ENCODE measurements at regions not wholly inside any gene's neighbourhood (a gene's known extent, or its start where the extent isn't known, plus 50 kb on each side); places are given as distances from the start of the nearest gene placed in this dataset.

DNA sequence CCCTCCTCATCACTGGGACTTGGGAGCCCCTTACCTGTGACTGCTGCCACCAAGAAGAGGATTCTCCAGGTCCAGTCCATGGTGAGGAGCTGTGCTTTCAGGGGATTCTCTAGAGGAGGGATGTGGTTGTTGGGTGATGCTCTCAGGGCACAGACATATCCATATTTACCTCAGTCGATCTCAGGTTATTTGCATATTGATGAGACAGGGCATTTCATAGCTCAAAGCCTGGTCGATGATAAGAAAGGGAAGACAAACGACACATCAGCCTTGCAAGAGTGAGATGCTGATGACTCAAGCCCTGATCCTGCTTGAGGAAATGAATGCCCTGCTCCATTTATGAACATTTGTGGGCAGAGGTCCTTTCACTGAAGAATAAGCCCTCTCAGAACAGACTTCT lies 981.0 kb downstream of the TMEM121 start:
- intact Hi-C loops (cut with micrococcal nuclease): no loop called here
- POLR2A ChIA-PET (ENCODE audit: unreplicated experiment): no interaction called here
- DNase-seq: no peak
- H3K79me2 ChIP-seq (ENCODE audit: low read length): no peaks in the 10 kb centered on the region
- H3K27ac ChIP-seq (ENCODE audit: low read length): no peak overlapping the region
- BruUV-seq (replicated peaks): no TSS peak
- H3K4me1 ChIP-seq (ENCODE audit: insufficient read depth, low read length): no peaks in the 10 kb centered on the region
- no peak for TF ChIP-seq EZH2 (IDR thresholded peaks at IDR 0.05; ENCODE audit: low read length, unreplicated experiment)
- TF ChIP-seq EZH2phosphoT487 (IDR thresholded peaks at IDR 0.05; ENCODE audit: borderline replicate concordance, low read length): no peak
- TF ChIP-seq, protein P1, sequence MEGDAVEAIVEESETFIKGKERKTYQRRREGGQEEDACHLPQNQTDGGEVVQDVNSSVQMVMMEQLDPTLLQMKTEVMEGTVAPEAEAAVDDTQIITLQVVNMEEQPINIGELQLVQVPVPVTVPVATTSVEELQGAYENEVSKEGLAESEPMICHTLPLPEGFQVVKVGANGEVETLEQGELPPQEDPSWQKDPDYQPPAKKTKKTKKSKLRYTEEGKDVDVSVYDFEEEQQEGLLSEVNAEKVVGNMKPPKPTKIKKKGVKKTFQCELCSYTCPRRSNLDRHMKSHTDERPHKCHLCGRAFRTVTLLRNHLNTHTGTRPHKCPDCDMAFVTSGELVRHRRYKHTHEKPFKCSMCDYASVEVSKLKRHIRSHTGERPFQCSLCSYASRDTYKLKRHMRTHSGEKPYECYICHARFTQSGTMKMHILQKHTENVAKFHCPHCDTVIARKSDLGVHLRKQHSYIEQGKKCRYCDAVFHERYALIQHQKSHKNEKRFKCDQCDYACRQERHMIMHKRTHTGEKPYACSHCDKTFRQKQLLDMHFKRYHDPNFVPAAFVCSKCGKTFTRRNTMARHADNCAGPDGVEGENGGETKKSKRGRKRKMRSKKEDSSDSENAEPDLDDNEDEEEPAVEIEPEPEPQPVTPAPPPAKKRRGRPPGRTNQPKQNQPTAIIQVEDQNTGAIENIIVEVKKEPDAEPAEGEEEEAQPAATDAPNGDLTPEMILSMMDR (conservative IDR thresholded peaks at IDR 0.05; ENCODE audit: low read depth, low read length): no peak
- H3K9me3 ChIP-seq (ENCODE audit: low read length): peaks cover 19% of the 10 kb centered on the region; the same call in 1 of the 2 replicates
- no peaks in the 10 kb centered on the region for H3K36me3 ChIP-seq (ENCODE audit: low read depth, low read length)
- no peak overlapping the region for H3K9ac ChIP-seq (ENCODE audit: low read length)
- H3F3A ChIP-seq (ENCODE audit: low read length, unreplicated experiment): no peaks in the 10 kb centered on the region
- no peaks in the 10 kb centered on the region for H4K20me1 ChIP-seq (ENCODE audit: low read length)
- no peak for ATAC-seq
- H3K9me2 ChIP-seq (replicated peaks; ENCODE audit: low read length): no peaks in the 10 kb centered on the region
- H3K4me3 ChIP-seq (ENCODE audit: low read length): no peak overlapping the region
- H2AFZ ChIP-seq (ENCODE audit: low read length): no peak overlapping the region
- H3K4me2 ChIP-seq (ENCODE audit: low read length): no peak overlapping the region
- no peaks in the 10 kb centered on the region for H3K27me3 ChIP-seq (ENCODE audit: low read length)
- CTCF ChIA-PET: no interaction called here

DNA sequence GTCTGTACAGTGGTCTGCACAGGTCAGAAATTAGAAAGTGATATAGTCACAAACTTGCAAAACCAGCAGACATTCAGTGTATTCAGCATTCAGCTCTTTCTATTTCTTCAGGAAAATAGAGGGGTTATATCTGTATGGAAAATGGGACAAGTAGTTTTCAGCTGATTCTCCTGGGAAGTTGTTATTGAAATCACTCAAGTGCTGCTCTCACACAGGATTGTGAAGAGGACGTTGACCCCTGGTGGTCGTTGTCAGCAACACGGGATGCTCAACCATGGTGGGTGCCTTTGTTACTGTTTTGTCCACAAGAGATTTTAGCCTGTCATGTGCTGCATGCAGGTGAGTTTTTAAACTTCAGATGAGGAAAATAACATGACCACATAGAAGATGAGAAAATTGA lies 981.8 kb downstream of the TMEM121 start:
- DNase-seq (no peak), ATAC-seq (no peak)
- H2AFZ ChIP-seq (ENCODE audit: low read length): no peak overlapping the region
- no peaks in the 10 kb centered on the region for H3K4me1 ChIP-seq (ENCODE audit: insufficient read depth, low read length)
- H3K9me3 ChIP-seq (ENCODE audit: low read length): peaks cover 18% of the 10 kb centered on the region; the same call in 1 of the 2 replicates
- no peaks in the 10 kb centered on the region for H3F3A ChIP-seq (ENCODE audit: low read length, unreplicated experiment)
- no peak overlapping the region for H3K4me2 ChIP-seq (ENCODE audit: low read length)
- POLR2A ChIA-PET (ENCODE audit: unreplicated experiment): no interaction called here
- no peak for TF ChIP-seq EZH2phosphoT487 (IDR thresholded peaks at IDR 0.05; ENCODE audit: borderline replicate concordance, low read length)
- no peak for TF ChIP-seq EZH2 (IDR thresholded peaks at IDR 0.05; ENCODE audit: low read length, unreplicated experiment)
- TF ChIP-seq, protein P1 (conservative IDR thresholded peaks at IDR 0.05; ENCODE audit: low read depth, low read length): no peak
- H3K79me2 ChIP-seq (ENCODE audit: low read length): no peaks in the 10 kb centered on the region
- H3K4me3 ChIP-seq (ENCODE audit: low read length): no peak overlapping the region
- intact Hi-C loops (cut with micrococcal nuclease): no loop called here
- no peak overlapping the region for H3K9ac ChIP-seq (ENCODE audit: low read length)
- no peaks in the 10 kb centered on the region for H3K9me2 ChIP-seq (replicated peaks; ENCODE audit: low read length)
- no peaks in the 10 kb centered on the region for H3K27me3 ChIP-seq (ENCODE audit: low read length)
- CTCF ChIA-PET: no interaction called here
- H4K20me1 ChIP-seq (ENCODE audit: low read length): no peaks in the 10 kb centered on the region
- H3K27ac ChIP-seq (ENCODE audit: low read length): no peak overlapping the region
- no peaks in the 10 kb centered on the region for H3K36me3 ChIP-seq (ENCODE audit: low read depth, low read length)
- no TSS peak for BruUV-seq (replicated peaks)

DNA sequence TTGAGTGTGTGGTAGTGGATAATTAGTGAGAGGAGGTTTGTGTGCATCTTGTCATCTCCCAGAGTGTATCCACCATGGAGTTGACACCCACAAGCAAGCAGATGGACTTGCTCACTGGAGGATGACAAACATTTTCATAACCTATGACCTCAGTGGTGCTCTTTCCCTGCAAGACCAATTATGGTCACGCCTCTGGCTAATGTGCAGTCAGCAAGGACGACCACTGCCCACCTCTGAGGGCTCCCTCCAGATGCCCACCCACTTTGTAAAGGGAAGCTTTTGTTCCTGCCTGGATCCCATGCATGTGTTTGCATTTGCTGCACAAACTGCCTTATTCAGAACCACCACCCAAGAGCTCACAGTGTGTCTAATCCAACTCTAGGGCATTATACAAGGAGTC lies 982.8 kb downstream of the TMEM121 start:
- TF ChIP-seq, protein P1 (conservative IDR thresholded peaks at IDR 0.05; ENCODE audit: low read depth, low read length): no peak
- TF ChIP-seq EZH2phosphoT487 (IDR thresholded peaks at IDR 0.05; ENCODE audit: borderline replicate concordance, low read length): no peak
- CTCF ChIA-PET: no interaction called here
- intact Hi-C loops (cut with micrococcal nuclease): no loop called here
- DNase-seq: no peak
- H3K9me3 ChIP-seq (ENCODE audit: low read length): peaks cover 18% of the 10 kb centered on the region; the same call in 1 of the 2 replicates
- no peaks in the 10 kb centered on the region for H3K36me3 ChIP-seq (ENCODE audit: low read depth, low read length)
- no peaks in the 10 kb centered on the region for H3F3A ChIP-seq (ENCODE audit: low read length, unreplicated experiment)
- H3K9ac ChIP-seq (ENCODE audit: low read length): no peak overlapping the region
- no peak overlapping the region for H3K4me2 ChIP-seq (ENCODE audit: low read length)
- H3K4me3 ChIP-seq (ENCODE audit: low read length): no peak overlapping the region
- POLR2A ChIA-PET (ENCODE audit: unreplicated experiment): no interaction called here
- H2AFZ ChIP-seq (ENCODE audit: low read length): no peak overlapping the region
- H3K27ac ChIP-seq (ENCODE audit: low read length): no peak overlapping the region
- BruUV-seq (replicated peaks): no TSS peak
- no peaks in the 10 kb centered on the region for H3K4me1 ChIP-seq (ENCODE audit: insufficient read depth, low read length)
- ATAC-seq: no peak
- H3K9me2 ChIP-seq (replicated peaks; ENCODE audit: low read length): no peaks in the 10 kb centered on the region
- no peaks in the 10 kb centered on the region for H3K79me2 ChIP-seq (ENCODE audit: low read length)
- no peaks in the 10 kb centered on the region for H4K20me1 ChIP-seq (ENCODE audit: low read length)
- no peaks in the 10 kb centered on the region for H3K27me3 ChIP-seq (ENCODE audit: low read length)
